ENCODE measurements at regions not wholly inside any gene's neighbourhood (a gene's known extent, or its start where the extent isn't known, plus 50 kb on each side); places are given as distances from the start of the nearest gene placed in this dataset.
"Not testable (repeated sequence)": the region's sequence is repeated elsewhere in the genome, so short reads cannot be mapped to it uniquely, and the experiment has no call there.

DNA sequence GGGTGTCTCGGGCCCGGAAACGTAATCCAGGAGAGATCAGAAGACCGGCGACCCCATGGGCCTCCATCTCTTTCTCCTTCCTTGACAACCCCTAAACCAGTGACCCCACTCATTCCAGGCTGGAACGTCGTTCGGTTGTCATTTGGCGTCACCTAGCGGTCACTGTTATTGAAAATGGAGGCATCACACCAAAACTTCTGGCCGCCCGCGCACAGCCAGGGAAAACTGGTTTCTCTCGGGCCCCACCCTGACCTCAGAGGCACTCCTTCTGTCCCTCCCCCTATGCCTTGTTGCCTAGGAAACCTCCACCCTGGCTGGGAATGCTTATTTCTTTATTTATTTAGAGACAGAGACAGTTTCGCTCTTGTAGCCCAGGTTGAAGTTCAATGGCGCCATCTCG, 2327.3 kb upstream of the TPTE start:
- intact Hi-C loops (cut with DNase I; ENCODE audit: low total_unique reads); H3K4me3 ChIP-seq; H3K9me3 ChIP-seq; H3K36me3 ChIP-seq; H3K27ac ChIP-seq; DNase-seq; H3K27me3 ChIP-seq; H3K4me1 ChIP-seq: not testable (repeated sequence)

DNA sequence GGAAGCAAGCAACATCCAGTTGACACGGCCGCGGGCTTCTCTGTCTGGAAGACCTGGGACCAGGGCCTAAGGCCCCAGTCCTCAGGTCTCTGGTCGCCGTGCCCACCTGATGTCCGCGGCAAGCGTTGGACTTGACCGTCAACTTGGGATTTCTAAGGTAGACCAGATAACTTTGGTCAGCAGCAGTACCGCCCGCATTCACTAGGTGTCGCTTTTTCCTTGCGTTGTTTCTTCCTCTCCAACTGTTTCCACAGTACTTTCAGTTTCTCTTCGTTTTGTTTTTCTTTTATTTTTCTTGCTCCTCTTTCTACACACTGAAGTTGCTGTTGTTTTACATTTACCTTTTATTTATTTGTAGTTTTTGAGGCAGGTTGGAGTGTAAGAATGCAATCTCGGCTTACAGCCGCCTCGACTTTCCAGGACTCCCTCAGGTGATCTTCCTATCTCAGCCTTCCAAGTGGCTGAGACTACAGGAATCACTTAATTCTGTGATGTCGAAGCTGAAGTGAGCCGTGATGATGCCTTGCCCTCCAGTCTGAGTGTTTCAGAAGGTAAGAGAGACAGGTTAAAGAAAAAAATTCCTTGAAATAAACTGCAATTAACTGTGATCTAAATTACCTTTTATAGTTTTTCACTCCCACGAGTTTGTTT, 2323.9 kb upstream of the TPTE start:
- H3K4me1 ChIP-seq; intact Hi-C loops (cut with DNase I; ENCODE audit: low total_unique reads); DNase-seq; H3K4me3 ChIP-seq; H3K27me3 ChIP-seq; H3K36me3 ChIP-seq; H3K9me3 ChIP-seq; H3K27ac ChIP-seq: not testable (repeated sequence)

DNA sequence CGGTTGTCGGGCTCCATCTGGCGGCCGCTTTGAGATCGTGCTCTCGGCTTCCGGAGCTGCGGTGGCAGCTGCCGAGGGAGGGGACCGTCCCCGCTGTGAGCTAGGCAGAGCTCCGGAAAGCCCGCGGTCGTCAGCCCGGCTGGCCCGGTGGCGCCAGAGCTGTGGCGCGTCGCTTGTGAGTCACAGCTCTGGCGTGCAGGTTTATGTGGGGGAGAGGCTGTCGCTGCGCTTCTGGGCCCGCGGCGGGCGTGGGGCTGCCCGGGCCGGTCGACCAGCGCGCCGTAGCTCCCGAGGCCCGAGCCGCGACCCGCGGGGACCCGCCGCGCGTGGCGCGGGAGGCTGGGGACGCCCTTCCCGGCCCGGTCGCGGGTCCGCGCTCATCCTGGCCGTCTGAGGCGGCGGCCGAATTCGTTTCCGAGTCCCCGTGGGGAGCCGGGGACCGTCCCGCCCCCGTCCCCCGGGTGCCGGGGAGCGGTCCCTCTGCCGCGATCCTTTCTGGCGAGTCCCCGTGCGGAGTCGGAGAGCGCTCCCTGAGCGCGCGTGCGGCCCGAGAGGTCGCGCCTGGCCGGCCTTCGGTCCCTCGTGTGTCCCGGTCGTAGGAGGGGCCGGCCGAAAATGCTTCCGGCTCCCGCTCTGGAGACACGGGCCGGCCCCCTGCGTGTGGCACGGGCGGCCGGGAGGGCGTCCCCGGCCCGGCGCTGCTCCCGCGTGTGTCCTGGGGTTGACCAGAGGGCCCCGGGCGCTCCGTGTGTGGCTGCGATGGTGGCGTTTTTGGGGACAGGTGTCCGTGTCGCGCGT, 2316.1 kb upstream of the TPTE start:
- H3K9me3 ChIP-seq; intact Hi-C loops (cut with DNase I; ENCODE audit: low total_unique reads): not testable (repeated sequence)

DNA sequence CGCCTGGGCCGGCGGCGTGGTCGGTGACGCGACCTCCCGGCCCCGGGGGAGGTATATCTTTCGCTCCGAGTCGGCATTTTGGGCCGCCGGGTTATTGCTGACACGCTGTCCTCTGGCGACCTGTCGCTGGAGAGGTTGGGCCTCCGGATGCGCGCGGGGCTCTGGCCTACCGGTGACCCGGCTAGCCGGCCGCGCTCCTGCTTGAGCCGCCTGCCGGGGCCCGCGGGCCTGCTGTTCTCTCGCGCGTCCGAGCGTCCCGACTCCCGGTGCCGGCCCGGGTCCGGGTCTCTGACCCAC, 2315.5 kb upstream of the TPTE start:
- H3K4me1 ChIP-seq; H3K27ac ChIP-seq; DNase-seq; H3K4me3 ChIP-seq; intact Hi-C loops (cut with DNase I; ENCODE audit: low total_unique reads); H3K9me3 ChIP-seq; H3K27me3 ChIP-seq; H3K36me3 ChIP-seq: not testable (repeated sequence)

More for the DNA sequence above, 2316.1 kb upstream of the TPTE start:
- H3K4me3 ChIP-seq, H3K36me3 ChIP-seq, H3K27me3 ChIP-seq, H3K4me1 ChIP-seq, H3K27ac ChIP-seq, DNase-seq: not testable (repeated sequence)

DNA sequence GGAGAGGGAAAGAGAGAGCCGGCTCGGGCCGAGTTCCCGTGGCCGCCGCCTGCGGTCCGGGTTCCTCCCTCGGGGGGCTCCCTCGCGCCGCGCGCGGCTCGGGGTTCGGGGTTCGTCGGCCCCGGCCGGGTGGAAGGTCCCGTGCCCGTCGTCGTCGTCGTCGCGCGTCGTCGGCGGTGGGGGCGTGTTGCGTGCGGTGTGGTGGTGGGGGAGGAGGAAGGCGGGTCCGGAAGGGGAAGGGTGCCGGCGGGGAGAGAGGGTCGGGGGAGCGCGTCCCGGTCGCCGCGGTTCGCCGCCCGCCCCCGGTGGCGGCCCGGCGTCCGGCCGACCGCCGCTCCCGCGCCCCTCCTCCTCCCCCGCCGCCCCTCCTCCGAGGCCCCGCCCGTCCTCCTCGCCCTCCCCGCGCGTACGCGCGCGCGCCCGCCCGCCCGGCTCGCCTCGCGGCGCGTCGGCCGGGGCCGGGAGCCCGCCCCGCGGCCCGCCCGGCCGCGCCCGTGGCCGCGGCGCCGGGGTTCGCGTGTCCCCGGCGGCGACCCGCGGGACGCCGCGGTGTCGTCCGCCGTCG, 2308.3 kb upstream of the TPTE start:
- H3K4me3 ChIP-seq; H3K27me3 ChIP-seq; intact Hi-C loops (cut with DNase I; ENCODE audit: low total_unique reads); H3K4me1 ChIP-seq; H3K36me3 ChIP-seq; H3K9me3 ChIP-seq; H3K27ac ChIP-seq: not testable (repeated sequence)
- DNase-seq: peak in 1 of 2 donors; percentile 15

DNA sequence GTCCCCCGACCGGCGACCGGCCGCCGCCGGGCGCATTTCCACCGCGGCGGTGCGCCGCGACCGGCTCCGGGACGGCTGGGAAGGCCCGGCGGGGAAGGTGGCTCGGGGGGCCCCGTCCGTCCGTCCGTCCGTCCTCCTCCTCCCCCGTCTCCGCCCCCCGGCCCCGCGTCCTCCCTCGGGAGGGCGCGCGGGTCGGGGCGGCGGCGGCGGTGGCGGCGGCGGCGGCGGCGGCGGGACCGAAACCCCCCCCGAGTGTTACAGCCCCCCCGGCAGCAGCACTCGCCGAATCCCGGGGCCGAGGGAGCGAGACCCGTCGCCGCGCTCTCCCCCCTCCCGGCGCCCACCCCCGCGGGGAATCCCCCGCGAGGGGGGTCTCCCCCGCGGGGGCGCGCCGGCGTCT, 2306.8 kb upstream of the TPTE start:
- H3K4me3 ChIP-seq; H3K36me3 ChIP-seq; H3K4me1 ChIP-seq; DNase-seq; intact Hi-C loops (cut with DNase I; ENCODE audit: low total_unique reads); H3K27ac ChIP-seq; H3K9me3 ChIP-seq; H3K27me3 ChIP-seq: not testable (repeated sequence)

DNA sequence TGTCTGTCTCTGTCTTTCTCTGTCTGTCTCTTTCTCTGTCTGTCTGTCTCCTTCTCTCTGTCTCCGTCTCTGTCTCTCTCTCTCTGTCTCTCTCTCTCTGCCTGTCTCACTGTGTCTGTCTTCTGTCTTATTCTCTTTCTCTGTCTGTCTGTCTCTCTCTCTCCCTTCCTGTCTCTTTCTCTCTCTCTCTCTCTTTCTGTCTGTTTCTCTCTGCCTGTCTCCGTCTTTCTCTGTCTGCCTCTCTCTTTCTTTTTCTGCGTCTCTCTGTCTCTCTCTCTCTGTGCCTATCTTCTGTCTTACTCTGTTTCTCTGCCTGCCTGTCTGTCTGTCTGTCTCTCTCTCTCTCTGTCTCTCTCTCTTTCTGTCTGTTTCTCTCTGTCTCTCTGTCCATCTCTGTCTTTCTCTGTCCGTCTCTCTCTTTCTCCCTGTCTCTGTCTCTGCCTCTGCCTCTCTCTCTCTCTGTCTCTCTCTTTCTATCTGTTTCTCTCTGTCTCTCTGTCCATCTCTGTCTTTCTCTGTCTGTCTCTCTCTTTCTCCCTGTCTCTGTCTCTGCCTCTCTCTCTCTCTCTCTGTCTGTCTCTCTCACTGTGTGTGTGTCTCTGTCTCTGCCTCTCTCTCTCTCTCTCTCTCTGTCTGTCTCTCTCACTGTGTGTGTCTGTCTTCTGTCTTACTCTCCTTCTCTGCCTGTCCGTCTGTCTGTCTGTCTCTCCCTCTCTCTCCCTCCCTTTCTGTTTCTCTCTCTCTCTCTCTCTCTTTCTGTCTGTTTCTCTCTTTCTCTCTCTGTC, 2291.8 kb upstream of the TPTE start:
- H3K27me3 ChIP-seq; H3K4me1 ChIP-seq; DNase-seq; H3K9me3 ChIP-seq; intact Hi-C loops (cut with DNase I; ENCODE audit: low total_unique reads); H3K36me3 ChIP-seq; H3K4me3 ChIP-seq; H3K27ac ChIP-seq: not testable (repeated sequence)

DNA sequence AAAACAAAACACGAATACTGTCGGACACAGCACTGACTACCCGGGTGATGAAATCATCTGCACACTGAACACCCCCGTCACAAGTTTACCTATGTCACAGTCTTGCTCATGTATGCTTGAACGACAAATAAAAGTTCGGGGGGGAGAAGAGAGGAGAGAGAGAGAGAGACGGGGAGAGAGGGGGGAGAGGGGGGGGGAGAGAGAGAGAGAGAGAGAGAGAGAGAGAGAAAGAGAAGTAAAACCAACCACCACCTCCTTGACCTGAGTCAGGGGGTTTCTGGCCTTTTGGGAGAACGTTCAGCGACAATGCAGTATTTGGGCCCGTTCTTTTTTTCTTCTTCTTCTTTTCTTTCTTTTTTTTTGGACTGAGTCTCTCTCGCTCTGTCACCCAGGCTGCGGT, 2290.1 kb upstream of the TPTE start:
- H3K27ac ChIP-seq; H3K36me3 ChIP-seq; H3K4me3 ChIP-seq; H3K9me3 ChIP-seq; H3K27me3 ChIP-seq; intact Hi-C loops (cut with DNase I; ENCODE audit: low total_unique reads); H3K4me1 ChIP-seq; DNase-seq: not testable (repeated sequence)

DNA sequence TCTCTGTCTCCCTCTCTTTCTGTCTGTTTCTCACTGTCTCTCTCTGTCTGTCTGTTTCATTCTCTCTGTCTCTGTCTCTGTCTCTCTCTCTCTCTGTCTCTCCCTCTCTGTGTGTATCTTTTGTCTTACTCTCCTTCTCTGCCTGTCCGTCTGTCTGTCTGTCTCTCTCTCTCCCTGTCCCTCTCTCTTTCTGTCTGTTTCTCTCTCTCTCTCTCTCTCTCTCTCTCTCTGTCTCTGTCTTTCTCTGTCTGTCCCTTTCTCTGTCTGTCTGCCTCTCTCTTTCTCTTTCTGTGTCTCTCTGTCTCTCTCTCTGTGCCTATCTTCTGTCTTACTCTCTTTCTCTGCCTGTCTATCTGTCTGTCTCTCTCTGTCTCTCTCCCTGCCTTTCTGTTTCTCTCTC, 2288.4 kb upstream of the TPTE start:
- not testable (repeated sequence) for H3K36me3 ChIP-seq, H3K4me3 ChIP-seq

DNA sequence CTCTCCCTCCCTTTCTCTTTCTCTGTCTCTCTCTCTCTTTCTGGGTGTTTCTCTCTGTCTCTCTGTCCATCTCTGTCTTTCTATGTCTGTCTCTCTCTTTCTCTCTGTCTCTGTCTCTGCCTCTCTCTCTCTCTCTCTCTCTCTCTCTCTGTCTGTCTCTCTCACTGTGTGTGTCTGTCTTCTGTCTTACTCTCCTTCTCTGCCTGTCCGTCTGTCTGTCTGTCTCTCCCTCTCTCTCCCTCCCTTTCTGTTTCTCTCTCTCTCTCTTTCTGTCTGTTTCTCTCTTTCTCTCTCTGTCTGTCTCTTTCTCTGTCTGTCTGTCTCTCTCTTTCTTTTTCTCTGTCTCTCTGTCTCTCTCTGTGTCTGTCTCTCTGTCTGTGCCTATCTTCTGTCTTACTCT, 2287.3 kb upstream of the TPTE start:
- H3K36me3 ChIP-seq; H3K9me3 ChIP-seq; DNase-seq; intact Hi-C loops (cut with DNase I; ENCODE audit: low total_unique reads); H3K4me1 ChIP-seq; H3K27me3 ChIP-seq; H3K27ac ChIP-seq; H3K4me3 ChIP-seq: not testable (repeated sequence)

More for the DNA sequence above, 2288.4 kb upstream of the TPTE start:
- H3K27me3 ChIP-seq; DNase-seq; H3K9me3 ChIP-seq; H3K4me1 ChIP-seq; H3K27ac ChIP-seq; intact Hi-C loops (cut with DNase I; ENCODE audit: low total_unique reads): not testable (repeated sequence)

DNA sequence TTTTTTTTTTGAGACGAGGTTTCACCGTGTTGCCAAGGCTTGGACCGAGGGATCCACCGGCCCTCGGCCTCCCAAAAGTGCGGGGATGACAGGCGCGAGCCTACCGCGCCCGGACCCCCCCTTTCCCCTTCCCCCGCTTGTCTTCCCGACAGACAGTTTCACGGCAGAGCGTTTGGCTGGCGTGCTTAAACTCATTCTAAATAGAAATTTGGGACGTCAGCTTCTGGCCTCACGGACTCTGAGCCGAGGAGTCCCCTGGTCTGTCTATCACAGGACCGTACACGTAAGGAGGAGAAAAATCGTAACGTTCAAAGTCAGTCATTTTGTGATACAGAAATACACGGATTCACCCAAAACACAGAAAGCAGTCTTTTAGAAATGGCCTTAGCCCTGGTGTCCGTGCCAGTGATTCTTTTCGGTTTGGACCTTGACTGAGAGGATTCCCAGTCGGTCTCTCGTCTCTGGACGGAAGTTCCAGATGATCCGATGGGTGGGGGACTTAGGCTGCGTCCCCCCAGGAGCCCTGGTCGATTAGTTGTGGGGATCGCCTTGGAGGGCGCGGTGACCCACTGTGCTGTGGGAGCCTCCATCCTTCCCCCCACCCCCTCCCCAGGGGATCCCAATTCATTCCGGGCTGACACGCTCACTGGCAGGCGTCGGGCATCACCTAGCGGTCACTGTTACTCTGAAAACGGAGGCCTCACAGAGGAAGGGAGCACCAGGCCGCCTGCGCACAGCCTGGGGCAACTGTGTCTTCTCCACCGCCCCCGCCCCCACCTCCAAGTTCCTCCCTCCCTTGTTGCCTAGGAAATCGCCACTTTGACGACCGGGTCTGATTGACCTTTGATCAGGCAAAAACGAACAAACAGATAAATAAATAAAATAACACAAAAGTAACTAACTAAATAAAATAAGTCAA, 2276.4 kb upstream of the TPTE start:
- DNase-seq; H3K4me1 ChIP-seq; H3K9me3 ChIP-seq; H3K27ac ChIP-seq; H3K36me3 ChIP-seq; intact Hi-C loops (cut with DNase I; ENCODE audit: low total_unique reads); H3K4me3 ChIP-seq; H3K27me3 ChIP-seq: not testable (repeated sequence)

DNA sequence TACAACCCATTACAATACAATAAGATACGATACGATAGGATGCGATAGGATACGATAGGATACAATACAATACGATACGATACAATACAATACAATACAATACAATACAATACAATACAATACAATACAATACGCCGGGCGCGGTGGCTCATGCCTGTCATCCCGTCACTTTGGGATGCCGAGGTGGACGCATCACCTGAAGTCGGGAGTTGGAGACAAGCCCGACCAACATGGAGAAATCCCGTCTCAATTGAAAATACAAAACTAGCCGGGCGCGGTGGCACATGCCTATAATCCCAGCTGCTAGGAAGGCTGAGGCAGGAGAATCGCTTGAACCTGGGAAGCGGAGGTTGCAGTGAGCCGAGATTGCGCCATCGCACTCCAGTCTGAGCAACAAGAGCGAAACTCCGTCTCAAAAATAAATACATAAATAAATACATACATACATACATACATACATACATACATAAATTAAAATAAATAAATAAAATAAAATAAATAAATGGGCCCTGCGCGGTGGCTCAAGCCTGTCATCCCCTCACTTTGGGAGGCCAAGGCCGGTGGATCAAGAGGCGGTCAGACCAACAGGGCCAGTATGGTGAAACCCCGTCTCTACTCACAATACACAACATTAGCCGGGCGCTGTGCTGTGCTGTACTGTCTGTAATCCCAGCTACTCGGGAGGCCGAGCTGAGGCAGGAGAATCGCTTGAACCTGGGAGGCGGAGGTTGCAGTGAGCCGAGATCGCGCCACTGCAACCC, 2275.6 kb upstream of the TPTE start:
- H3K27ac ChIP-seq; H3K36me3 ChIP-seq; DNase-seq; H3K4me1 ChIP-seq; H3K4me3 ChIP-seq; H3K27me3 ChIP-seq; H3K9me3 ChIP-seq; intact Hi-C loops (cut with DNase I; ENCODE audit: low total_unique reads): not testable (repeated sequence)
